Endothelial cell of umbilical vein (primary cell): ENCODE measurements at regions not wholly inside any gene's neighbourhood (a gene's known extent, or its start where the extent isn't known, plus 50 kb on each side); places are given as distances from the start of the nearest gene placed in this dataset.
A peak's percentile ranks its signal among the peaks of the same experiment; 100 is the strongest.

Experiments used
- BruUV-seq: library from RNA; stranded (reverse); fragments of 400-500 nt; replicated peaks from 2 replicates; lab custom pipeline; 2021; lab: Mats Ljungman, UMichigan
- CTCF ChIA-PET: fragments of 300-600, 350-600 bp; sonication (Branson Sonifier 250); formaldehyde crosslinking; loops from one replicate; lab custom pipeline; 2021; ENCODE audit warnings: antibody characterized with exemption, inconsistent platforms; lab: Charles Lee
- POLR2A ChIA-PET: fragments of 300-600, 350-600 bp; sonication (Branson Sonifier 250); formaldehyde crosslinking; loops from one replicate; lab custom pipeline; 2021; ENCODE audit warnings: antibody characterized with exemption, inconsistent platforms; lab: Charles Lee
- DNase-seq: peaks from one replicate; pipeline ENCODE4 v3.0.0-alpha.2; 2011; ENCODE audit warnings: low read depth, low spot score
- FAIRE-seq: peaks from 2 replicates; lab custom pipeline; 2011; peaks lifted over from hg19 to GRCh38; lab: Jason Lieb, UNC
- H2AFZ ChIP-seq: 2 replicates; pipeline ENCODE4 v1.6.0; 2012; ENCODE audit warnings: low read depth, low read length, control low read depth, inconsistent platforms
- H3K27ac ChIP-seq: 2 replicates; pipeline ENCODE4 v1.5.1; 2011; ENCODE audit warnings: low read depth, mild to moderate bottlenecking, control low read depth, low read length, moderate library complexity; ENCODE audit not compliant: insufficient read depth
- H3K27me3 ChIP-seq, 2 experiments: 2 replicates each; pipeline versions ENCODE4 v1.6.0 to v1.6.1; 2011; ENCODE audit warnings: low read length in 2 of 2, mixed read lengths in 1 of 2; ENCODE audit not compliant: control insufficient read depth in 2 of 2, insufficient read depth in 2 of 2
- H3K36me3 ChIP-seq, 2 experiments: 2 replicates in 1 of 2; 3 replicates in 1 of 2; pipeline ENCODE4 v1.5.1; 2011; ENCODE audit warnings: low read length in 2 of 2, mild to moderate bottlenecking in 1 of 2, moderate library complexity in 1 of 2; ENCODE audit not compliant: control insufficient read depth in 2 of 2, insufficient read depth in 2 of 2; ENCODE audit errors: extremely low read depth in 1 of 2
- H3K4me1 ChIP-seq: 3 replicates; pipeline ENCODE4 v1.5.1; 2011; ENCODE audit warnings: mild to moderate bottlenecking, low read length; ENCODE audit not compliant: control insufficient read depth, insufficient read depth; ENCODE audit errors: extremely low read depth
- H3K4me2 ChIP-seq: 2 replicates; pipeline ENCODE4 v1.6.1; 2011; ENCODE audit warnings: low read length, control low read depth, mixed read lengths; ENCODE audit not compliant: insufficient read depth
- H3K4me3 ChIP-seq, 3 experiments: fragments of 200-600 bp in 1 of 3; sonication (generic), shearing (Covaris generic) in 1 of 3; replicated peaks in 1 of 3; 2 replicates each; pipeline ENCODE4 v1.5.1; 2011 to 2016; ENCODE audit warnings: control low read depth in 3 of 3, low read length in 3 of 3, mild to moderate bottlenecking in 2 of 3, inconsistent platforms in 1 of 3, low read depth in 1 of 3, moderate library complexity in 1 of 3; ENCODE audit not compliant: insufficient read depth in 1 of 3
- H3K79me2 ChIP-seq: 2 replicates; pipeline ENCODE4 v1.6.0; 2012; ENCODE audit warnings: low read length, inconsistent platforms; ENCODE audit not compliant: control insufficient read depth, insufficient read depth
- H3K9ac ChIP-seq: replicated peaks from 2 replicates; pipeline ENCODE3; 2011; ENCODE audit warnings: low read length, control low read depth; ENCODE audit not compliant: insufficient read depth; ENCODE audit errors: extremely low read depth
- H3K9me1 ChIP-seq: replicated peaks from 3 replicates; pipeline ENCODE4 v1.6.0; 2011; ENCODE audit warnings: mild to moderate bottlenecking, low read length; ENCODE audit not compliant: control insufficient read depth, insufficient read depth; ENCODE audit errors: extremely low read depth
- H3K9me3 ChIP-seq: replicated peaks from 2 replicates; pipeline ENCODE4 v1.5.1; 2012; ENCODE audit warnings: low read length, inconsistent platforms; ENCODE audit not compliant: control insufficient read depth, insufficient read depth
- H4K20me1 ChIP-seq: replicated peaks from 2 replicates; pipeline ENCODE3; 2011; ENCODE audit warnings: mild to moderate bottlenecking, low read length; ENCODE audit not compliant: control insufficient read depth, insufficient read depth; ENCODE audit errors: extremely low read depth
- EZH2 ChIP-seq: IDR thresholded peaks from 2 replicates; pipeline ENCODE4 v1.6.1; 2012; ENCODE audit warnings: borderline replicate concordance, low read depth, mild to moderate bottlenecking, moderate library complexity, low read length, inconsistent platforms; ENCODE audit not compliant: severe bottlenecking
- FOS ChIP-seq: IDR thresholded peaks from 2 replicates; pipeline ENCODE4 v1.6.1; 2011; ENCODE audit warnings: mild to moderate bottlenecking, low read length, moderate library complexity, borderline replicate concordance; ENCODE audit not compliant: insufficient read depth
- GATA2 ChIP-seq: IDR thresholded peaks from 2 replicates; pipeline ENCODE4 v1.7.0; 2011; ENCODE audit warnings: low read depth, mild to moderate bottlenecking, moderate library complexity, mixed read lengths, low read length; ENCODE audit not compliant: insufficient read length, insufficient read depth
- JUN ChIP-seq: IDR thresholded peaks from 2 replicates; pipeline ENCODE4 v1.6.1; 2011; ENCODE audit warnings: borderline replicate concordance, low read depth; ENCODE audit not compliant: insufficient read length, insufficient read depth
- MYC ChIP-seq: IDR thresholded peaks from one replicate; pipeline ENCODE4 v1.6.1; 2011; ENCODE audit warnings: mild to moderate bottlenecking, low read depth, low read length
- POLR2A ChIP-seq: IDR thresholded peaks from 2 replicates; pipeline ENCODE4 v1.6.1; 2012; ENCODE audit warnings: low read depth, mild to moderate bottlenecking, control low read depth, low read length
- POLR2AphosphoS5 ChIP-seq: IDR thresholded peaks from 2 replicates; pipeline ENCODE4 v1.6.1; 2012; ENCODE audit warnings: low read depth, mild to moderate bottlenecking, control low read depth, low read length, moderate library complexity; ENCODE audit not compliant: insufficient read depth
- dilution Hi-C: fragments of 300-500 bp; cut with MboI; formaldehyde crosslinking; loops from one replicate; pipeline ENCODE4 v1.15.0; 2019; ENCODE audit warnings: low sequenced_read_pairs; ENCODE audit not compliant: extremely low pct_ligation_motif_present
- intact Hi-C: fragments of 100-400 bp; cut with micrococcal nuclease; formaldehyde crosslinking; loops from one replicate; pipeline ENCODE4 v1.10.0; 2022
- TF ChIP-seq, protein P1 (sequence below), 2 donors: IDR thresholded peaks; 1 replicate in 1 of 2; 2 replicates in 1 of 2; pipeline ENCODE4 v1.5.1; 2011; ENCODE audit warnings: low read length in 2 of 2, mild to moderate bottlenecking in 2 of 2, moderate library complexity in 2 of 2, control low read depth in 1 of 2, inconsistent platforms in 1 of 2, low read depth in 1 of 2; ENCODE audit not compliant: insufficient read depth in 1 of 2; ENCODE audit errors: extremely low read depth in 1 of 2
- TF ChIP-seq, protein P2 (sequence below): IDR thresholded peaks from 2 replicates; pipeline ENCODE4 v1.6.1; 2011; ENCODE audit not compliant: insufficient read depth, insufficient read length

- dilution Hi-C loops: no loop called here
- Histone ChIP-seq H3K27me3 (no peaks in the 10 kb centered on the region), H3K4me1 (no peaks in the 10 kb centered on the region), H3K36me3 (no peaks in the 10 kb centered on the region), H3K9ac (no peak overlapping the region), H2AFZ (no peak overlapping the region), H3K9me3 (no peaks in the 10 kb centered on the region), H3K4me2 (no peak overlapping the region), H3K9me1 (no peaks in the 10 kb centered on the region), H3K79me2 (no peaks in the 10 kb centered on the region), H4K20me1 (no peaks in the 10 kb centered on the region), H3K27ac (no peak overlapping the region), H3K4me3 (no peak overlapping the region)
- ChIA-PET CTCF (no interaction called here), POLR2A (no interaction called here)
- TF ChIP-seq FOS: no peak
- TF ChIP-seq JUN: no peak
- TF ChIP-seq, protein P1, sequence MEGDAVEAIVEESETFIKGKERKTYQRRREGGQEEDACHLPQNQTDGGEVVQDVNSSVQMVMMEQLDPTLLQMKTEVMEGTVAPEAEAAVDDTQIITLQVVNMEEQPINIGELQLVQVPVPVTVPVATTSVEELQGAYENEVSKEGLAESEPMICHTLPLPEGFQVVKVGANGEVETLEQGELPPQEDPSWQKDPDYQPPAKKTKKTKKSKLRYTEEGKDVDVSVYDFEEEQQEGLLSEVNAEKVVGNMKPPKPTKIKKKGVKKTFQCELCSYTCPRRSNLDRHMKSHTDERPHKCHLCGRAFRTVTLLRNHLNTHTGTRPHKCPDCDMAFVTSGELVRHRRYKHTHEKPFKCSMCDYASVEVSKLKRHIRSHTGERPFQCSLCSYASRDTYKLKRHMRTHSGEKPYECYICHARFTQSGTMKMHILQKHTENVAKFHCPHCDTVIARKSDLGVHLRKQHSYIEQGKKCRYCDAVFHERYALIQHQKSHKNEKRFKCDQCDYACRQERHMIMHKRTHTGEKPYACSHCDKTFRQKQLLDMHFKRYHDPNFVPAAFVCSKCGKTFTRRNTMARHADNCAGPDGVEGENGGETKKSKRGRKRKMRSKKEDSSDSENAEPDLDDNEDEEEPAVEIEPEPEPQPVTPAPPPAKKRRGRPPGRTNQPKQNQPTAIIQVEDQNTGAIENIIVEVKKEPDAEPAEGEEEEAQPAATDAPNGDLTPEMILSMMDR (IDR thresholded peaks at IDR 0.05; ENCODE audit: extremely low read depth in 1 of 2, insufficient read depth in 1 of 2, low read depth in 1 of 2, low read length in 2 of 2): no peak
- no peak for TF ChIP-seq EZH2
- no peak for TF ChIP-seq POLR2A
- no peak for TF ChIP-seq MYC
- TF ChIP-seq, protein P2, sequence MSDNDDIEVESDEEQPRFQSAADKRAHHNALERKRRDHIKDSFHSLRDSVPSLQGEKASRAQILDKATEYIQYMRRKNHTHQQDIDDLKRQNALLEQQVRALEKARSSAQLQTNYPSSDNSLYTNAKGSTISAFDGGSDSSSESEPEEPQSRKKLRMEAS: no peak
- TF ChIP-seq GATA2: no peak
- no peak for TF ChIP-seq POLR2AphosphoS5
- BruUV-seq: no TSS peak
- intact Hi-C loops: no loop called here
- DNase-seq (peak; percentile 24), FAIRE-seq (no peak)
Observed at GRCh38 chr6:141521440-141521839, 611.3 kb upstream of the GJE1 start.
